H1 (cell line): ENCODE measurements at regions not wholly inside any gene's neighbourhood (a gene's known extent, or its start where the extent isn't known, plus 50 kb on each side); places are given as distances from the start of the nearest gene placed in this dataset.

Experiments
- CTCF ChIA-PET: fragments of 300-600 bp; sonication (Branson Sonifier 250); formaldehyde crosslinking; loops from one replicate; lab custom pipeline; 2021; ENCODE audit not compliant: partially characterized antibody; lab: Charles Lee
- POLR2A ChIA-PET: fragments of 300-600 bp; sonication (Branson Sonifier 250); formaldehyde crosslinking; loops from one replicate; lab custom pipeline; 2021; ENCODE audit warnings: inconsistent platforms; ENCODE audit not compliant: partially characterized antibody; lab: Charles Lee
- DNase-seq, 2 experiments: peaks; one replicate each; pipeline versions ENCODE4 v3.0.0 to v3.0.0-alpha.2; 2010 to 2022; ENCODE audit warnings: low spot score in 2 of 2, low read depth in 1 of 2, mixed read lengths in 1 of 2
- FAIRE-seq: peaks from 2 replicates; lab custom pipeline; 2011; peaks lifted over from hg19 to GRCh38; lab: Jason Lieb, UNC
- H2AFZ ChIP-seq: 2 replicates; pipeline ENCODE4 v1.8.1; 2012; ENCODE audit warnings: low read length, inconsistent platforms
- H2AK5ac ChIP-seq: 2 replicates; pipeline ENCODE4 v1.6.1; 2013; ENCODE audit warnings: low read depth, low read length
- H2BK120ac ChIP-seq: replicated peaks from 2 replicates; pipeline ENCODE3; 2013; ENCODE audit warnings: low read depth, low read length, inconsistent platforms
- H2BK12ac ChIP-seq: 2 replicates; pipeline ENCODE4 v1.6.1; 2013; ENCODE audit warnings: low read depth, low read length
- H2BK15ac ChIP-seq: 2 replicates; pipeline ENCODE4 v1.6.1; 2013; ENCODE audit warnings: low read length
- H2BK20ac ChIP-seq: 2 replicates; pipeline ENCODE4 v1.6.1; 2013; ENCODE audit warnings: low read length
- H2BK5ac ChIP-seq: 2 replicates; pipeline ENCODE4 v1.6.1; 2013; ENCODE audit warnings: low read depth, low read length
- H3K14ac ChIP-seq: 2 replicates; pipeline ENCODE4 v1.6.1; 2013; ENCODE audit warnings: inconsistent platforms; ENCODE audit not compliant: insufficient read length
- H3K18ac ChIP-seq: 2 replicates; pipeline ENCODE4 v1.6.1; 2013; ENCODE audit warnings: low read length; ENCODE audit errors: extremely low read depth
- H3K23ac ChIP-seq: 2 replicates; pipeline ENCODE4 v1.6.1; 2013; ENCODE audit warnings: inconsistent platforms; ENCODE audit not compliant: insufficient read length
- H3K23me2 ChIP-seq: 2 replicates; pipeline ENCODE4 v1.6.1; 2013; ENCODE audit warnings: low read depth, low read length
- H3K27ac ChIP-seq: 2 replicates; pipeline ENCODE4 v1.6.1; 2011; ENCODE audit warnings: low read depth, low read length, inconsistent platforms
- H3K27me3 ChIP-seq, 4 experiments: replicated peaks in 1 of 4; 1 replicate in 1 of 4; 2 replicates in 3 of 4; pipeline versions ENCODE4 v1.6.1 to v1.8.1; 2011 to 2013; ENCODE audit warnings: low read length in 3 of 4, mild to moderate bottlenecking in 3 of 4, inconsistent platforms in 2 of 4, mixed read lengths in 2 of 4, moderate library complexity in 1 of 4; ENCODE audit not compliant: control insufficient read depth in 3 of 4, insufficient read depth in 3 of 4; ENCODE audit errors: extremely low read depth in 1 of 4
- H3K36me3 ChIP-seq, 4 experiments: 2 replicates each; pipeline versions ENCODE4 v1.6.1 to v1.8.1; 2011 to 2013; ENCODE audit warnings: mild to moderate bottlenecking in 4 of 4, low read length in 3 of 4, moderate library complexity in 2 of 4, control low read depth in 1 of 4, inconsistent platforms in 1 of 4; ENCODE audit not compliant: insufficient read depth in 4 of 4, control insufficient read depth in 2 of 4
- H3K4ac ChIP-seq: replicated peaks from 2 replicates; pipeline ENCODE3; 2013; ENCODE audit warnings: low read length, low read depth, mixed read lengths, inconsistent platforms; ENCODE audit not compliant: insufficient read length
- H3K4me1 ChIP-seq, 4 experiments: replicated peaks in 1 of 4; 1 replicate in 1 of 4; 2 replicates in 3 of 4; pipeline versions ENCODE4 v1.6.1 to v1.8.1; 2011 to 2013; ENCODE audit warnings: low read length in 3 of 4, inconsistent platforms in 2 of 4, mixed read lengths in 1 of 4; ENCODE audit not compliant: insufficient read depth in 4 of 4, control insufficient read depth in 3 of 4
- H3K4me2 ChIP-seq, 2 experiments: 2 replicates each; pipeline versions ENCODE4 v1.6.1 to v1.8.1; 2011 to 2013; ENCODE audit warnings: low read depth in 2 of 2, low read length in 2 of 2, control low read depth in 1 of 2, inconsistent platforms in 1 of 2, mild to moderate bottlenecking in 1 of 2; ENCODE audit not compliant: insufficient read depth in 1 of 2
- H3K4me3 ChIP-seq, 4 experiments: fragments of 200-600, 300-600 bp in 1 of 4; sonication (generic), shearing (Covaris generic), sonication (Bioruptor Twin) in 1 of 4; 2 replicates each; pipeline versions ENCODE4 v1.5.1 to v1.8.1; 2011 to 2016; ENCODE audit warnings: low read length in 4 of 4, low read depth in 3 of 4, control low read depth in 2 of 4, inconsistent platforms in 2 of 4, mild to moderate bottlenecking in 2 of 4, mixed read lengths in 1 of 4, moderate library complexity in 1 of 4; ENCODE audit not compliant: insufficient read depth in 2 of 4; ENCODE audit errors: extremely low read depth in 1 of 4
- H3K56ac ChIP-seq: replicated peaks from 2 replicates; pipeline ENCODE3; 2013; ENCODE audit warnings: low read depth, mild to moderate bottlenecking, mixed read lengths, low read length, inconsistent platforms; ENCODE audit not compliant: insufficient read length
- H3K79me1 ChIP-seq: 2 replicates; pipeline ENCODE4 v1.6.1; 2013; ENCODE audit warnings: low read depth, low read length, control low read depth
- H3K79me2 ChIP-seq, 2 experiments: 2 replicates each; pipeline versions ENCODE4 v1.6.1 to v1.8.1; 2012 to 2013; ENCODE audit warnings: low read length in 2 of 2, mild to moderate bottlenecking in 2 of 2, inconsistent platforms in 1 of 2; ENCODE audit not compliant: insufficient read depth in 2 of 2, control insufficient read depth in 1 of 2
- H3K9ac ChIP-seq, 4 experiments: replicated peaks in 1 of 4; 1 replicate in 1 of 4; 2 replicates in 3 of 4; pipeline versions ENCODE4 v1.6.1 to v1.8.1; 2011 to 2013; ENCODE audit warnings: low read depth in 3 of 4, low read length in 3 of 4, control low read depth in 2 of 4, mild to moderate bottlenecking in 2 of 4, moderate library complexity in 2 of 4, inconsistent platforms in 1 of 4; ENCODE audit errors: extremely low read depth in 1 of 4
- H3K9me3 ChIP-seq, 2 experiments: 2 replicates each; pipeline versions ENCODE4 v1.6.1 to v1.8.1; 2012 to 2013; ENCODE audit warnings: mild to moderate bottlenecking in 2 of 2, moderate library complexity in 2 of 2, control low read depth in 1 of 2, inconsistent platforms in 1 of 2, low read depth in 1 of 2, low read length in 1 of 2, mixed read lengths in 1 of 2; ENCODE audit not compliant: insufficient read depth in 2 of 2
- H4K20me1 ChIP-seq, 2 experiments: replicated peaks in 1 of 2; 2 replicates each; pipeline versions ENCODE3 to v1.8.1; 2011 to 2013; ENCODE audit warnings: inconsistent platforms in 2 of 2, low read length in 2 of 2, mild to moderate bottlenecking in 1 of 2; ENCODE audit not compliant: insufficient read depth in 2 of 2, control insufficient read depth in 1 of 2
- H4K5ac ChIP-seq: 2 replicates; pipeline ENCODE4 v1.6.1; 2013; ENCODE audit warnings: low read length, low read depth, mixed read lengths, inconsistent platforms; ENCODE audit not compliant: insufficient read length
- H4K8ac ChIP-seq: 2 replicates; pipeline ENCODE4 v1.8.0; 2013; ENCODE audit warnings: mild to moderate bottlenecking, moderate library complexity, low read length, inconsistent platforms; ENCODE audit not compliant: insufficient read depth; ENCODE audit errors: extremely low read depth
- H4K91ac ChIP-seq: replicated peaks from 2 replicates; pipeline ENCODE3; 2013; ENCODE audit warnings: low read length, mixed read lengths, inconsistent platforms; ENCODE audit not compliant: insufficient read length
- RAD21 ChIP-seq, 2 experiments: IDR thresholded peaks in 1 of 2; conservative IDR thresholded peaks in 1 of 2; 2 replicates each; pipeline ENCODE4 v1.6.1; 2011; ENCODE audit warnings: low read depth in 2 of 2, low read length in 2 of 2, improper control_type of control experiment in 1 of 2, inconsistent platforms in 1 of 2, mild to moderate bottlenecking in 1 of 2, moderate library complexity in 1 of 2
- SAP30 ChIP-seq: fragments of 300-600 bp; sonication (generic); IDR thresholded peaks from 2 replicates; pipeline ENCODE4 v1.7.1; 2012; ENCODE audit warnings: low read length, moderate library complexity, mild to moderate bottlenecking, inconsistent platforms; ENCODE audit not compliant: insufficient read depth, insufficient replicate concordance
- SIN3A ChIP-seq, 2 experiments: IDR thresholded peaks in 1 of 2; conservative IDR thresholded peaks in 1 of 2; 2 replicates each; pipeline ENCODE4 v1.6.1; 2011 to 2012; ENCODE audit warnings: low read length in 2 of 2, improper control_type of control experiment in 1 of 2, low read depth in 1 of 2, mild to moderate bottlenecking in 1 of 2
- WGBS, 2 experiments: shearing (Covaris generic) in 1 of 2; methylation state at CpG; one replicate each; pipeline versions ENCODE4 v1.1.6 to v1.1.7; 2013 to 2015; ENCODE audit warnings: low lambda C conversion rate in 2 of 2, mixed read lengths in 2 of 2, inconsistent platforms in 1 of 2, low coverage in 1 of 2, missing lambda C conversion rate in 1 of 2; ENCODE audit not compliant: insufficient replicate concordance in 2 of 2, insufficient coverage in 1 of 2, insufficient read length in 1 of 2; ENCODE audit errors: extremely low coverage in 1 of 2, missing lambda C conversion rate in 1 of 2; 5-methylcytosine and 5-hydroxymethylcytosine counted together
- TF ChIP-seq, protein P1 (sequence below): IDR thresholded peaks from 2 replicates; pipeline ENCODE4 v1.6.1; 2012; ENCODE audit warnings: inconsistent platforms
- TF ChIP-seq, protein P2 (sequence below), 3 experiments: IDR thresholded peaks; 1 replicate in 2 of 3; 2 replicates in 1 of 3; pipeline versions ENCODE4 v1.5.1 to v1.6.1; 2011; ENCODE audit warnings: low read length in 3 of 3, mild to moderate bottlenecking in 3 of 3, inconsistent platforms in 2 of 3, low read depth in 1 of 3, moderate library complexity in 1 of 3; ENCODE audit not compliant: insufficient read depth in 1 of 3; ENCODE audit errors: control extremely low read depth in 1 of 3

DNA sequence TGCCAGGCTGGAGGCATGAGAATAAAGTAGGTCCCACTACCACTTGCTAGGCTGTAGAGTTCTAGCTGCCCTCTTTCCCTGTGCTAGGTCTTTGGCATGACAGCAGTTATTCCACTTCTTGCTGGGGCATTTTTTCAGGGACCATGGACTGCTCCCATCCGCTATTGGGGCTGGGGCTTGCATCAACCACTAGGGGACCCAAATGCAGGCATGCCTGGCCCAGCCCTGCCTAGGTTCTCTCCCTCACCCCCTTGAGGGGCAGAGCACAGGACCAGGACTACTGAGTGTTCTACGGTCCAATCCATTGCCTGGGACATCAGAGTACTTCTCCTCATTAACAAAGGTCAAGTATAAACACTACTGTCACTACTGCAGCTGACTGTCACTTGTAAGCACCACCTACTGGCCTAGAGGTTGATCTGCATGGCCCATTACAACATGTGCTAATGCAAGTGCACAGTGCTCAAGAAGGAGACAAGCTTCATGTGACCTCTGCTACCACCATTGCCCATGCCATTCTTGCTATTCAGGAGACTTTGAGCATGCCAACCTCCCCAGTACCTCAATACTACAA, 270.5 kb downstream of the MBNL1 start:
- no peaks in the 10 kb centered on the region for H3K79me1 ChIP-seq
- no peak overlapping the region for H3K18ac ChIP-seq
- H3K27me3 ChIP-seq = no peaks in the 10 kb centered on the region
- no peaks in the 10 kb centered on the region for H4K20me1 ChIP-seq
- no peak overlapping the region for H2AK5ac ChIP-seq
- DNase-seq = no peak
- H3K9ac ChIP-seq = no peak overlapping the region
- no peak overlapping the region for H3K56ac ChIP-seq
- no peaks in the 10 kb centered on the region for H3K23me2 ChIP-seq
- H4K91ac ChIP-seq = no peak overlapping the region
- no peak overlapping the region for H2BK120ac ChIP-seq
- WGBS, 2 experiments = 96% methylated on average over 2 of the region's 2 CpGs; no CpG with 5 or more reads in 1 of the 2 experiments
- no peaks in the 10 kb centered on the region for H3K9me3 ChIP-seq
- POLR2A ChIA-PET = no interaction called here
- no peak overlapping the region for H2BK5ac ChIP-seq
- H2BK20ac ChIP-seq = no peak overlapping the region
- H4K5ac ChIP-seq = no peak overlapping the region
- H2BK12ac ChIP-seq = no peak overlapping the region
- H3K4me1 ChIP-seq = no peaks in the 10 kb centered on the region
- TF ChIP-seq, protein P1, sequence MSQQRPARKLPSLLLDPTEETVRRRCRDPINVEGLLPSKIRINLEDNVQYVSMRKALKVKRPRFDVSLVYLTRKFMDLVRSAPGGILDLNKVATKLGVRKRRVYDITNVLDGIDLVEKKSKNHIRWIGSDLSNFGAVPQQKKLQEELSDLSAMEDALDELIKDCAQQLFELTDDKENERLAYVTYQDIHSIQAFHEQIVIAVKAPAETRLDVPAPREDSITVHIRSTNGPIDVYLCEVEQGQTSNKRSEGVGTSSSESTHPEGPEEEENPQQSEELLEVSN = no peak
- TF ChIP-seq, protein P2, sequence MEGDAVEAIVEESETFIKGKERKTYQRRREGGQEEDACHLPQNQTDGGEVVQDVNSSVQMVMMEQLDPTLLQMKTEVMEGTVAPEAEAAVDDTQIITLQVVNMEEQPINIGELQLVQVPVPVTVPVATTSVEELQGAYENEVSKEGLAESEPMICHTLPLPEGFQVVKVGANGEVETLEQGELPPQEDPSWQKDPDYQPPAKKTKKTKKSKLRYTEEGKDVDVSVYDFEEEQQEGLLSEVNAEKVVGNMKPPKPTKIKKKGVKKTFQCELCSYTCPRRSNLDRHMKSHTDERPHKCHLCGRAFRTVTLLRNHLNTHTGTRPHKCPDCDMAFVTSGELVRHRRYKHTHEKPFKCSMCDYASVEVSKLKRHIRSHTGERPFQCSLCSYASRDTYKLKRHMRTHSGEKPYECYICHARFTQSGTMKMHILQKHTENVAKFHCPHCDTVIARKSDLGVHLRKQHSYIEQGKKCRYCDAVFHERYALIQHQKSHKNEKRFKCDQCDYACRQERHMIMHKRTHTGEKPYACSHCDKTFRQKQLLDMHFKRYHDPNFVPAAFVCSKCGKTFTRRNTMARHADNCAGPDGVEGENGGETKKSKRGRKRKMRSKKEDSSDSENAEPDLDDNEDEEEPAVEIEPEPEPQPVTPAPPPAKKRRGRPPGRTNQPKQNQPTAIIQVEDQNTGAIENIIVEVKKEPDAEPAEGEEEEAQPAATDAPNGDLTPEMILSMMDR (IDR thresholded peaks at IDR 0.05; ENCODE audit: control extremely low read depth in 1 of 3, insufficient read depth in 1 of 3, low read depth in 1 of 3, low read length in 3 of 3) = peak in 2 of 3 experiments; percentile 24 to 58; a peak in 2 of 4 replicates
- TF ChIP-seq SIN3A (conservative IDR thresholded peaks at IDR 0.05 in 1 of 2, IDR thresholded peaks at IDR 0.05 in 1 of 2; ENCODE audit: low read depth in 1 of 2, low read length in 2 of 2) (peak; percentile 66 to 75; a peak in 1 of 4 replicates), SAP30 (peak; percentile 34), RAD21 (IDR thresholded peaks at IDR 0.05 in 1 of 2, conservative IDR thresholded peaks at IDR 0.05 in 1 of 2; ENCODE audit: low read depth in 2 of 2, low read length in 2 of 2) (peak; percentile 6 to 7; a peak in 1 of 4 replicates)
- H3K4ac ChIP-seq = no peak overlapping the region
- no peak overlapping the region for H4K8ac ChIP-seq
- H3K4me3 ChIP-seq = no peak overlapping the region
- H2AFZ ChIP-seq = no peak overlapping the region
- H3K36me3 ChIP-seq = no peaks in the 10 kb centered on the region
- no peak overlapping the region for H3K23ac ChIP-seq
- no peak overlapping the region for H3K14ac ChIP-seq
- H3K79me2 ChIP-seq = no peaks in the 10 kb centered on the region
- H3K27ac ChIP-seq = no peak overlapping the region
- no peak overlapping the region for H3K4me2 ChIP-seq
- no peak overlapping the region for H2BK15ac ChIP-seq
- CTCF ChIA-PET = interaction anchor here (0.5 to 4.8 kb wide), 13 partner anchors 8 to 531 kb away, joined by 3 to 32 read pairs (median 3); no protein-coding TSS in a partner anchor
- no peak for FAIRE-seq
